Liver (tissue), 8 donors: ENCODE measurements at regions not wholly inside any gene's neighbourhood (a gene's known extent, or its start where the extent isn't known, plus 50 kb on each side); places are given as distances from the start of the nearest gene placed in this dataset.

Source experiments
- DNase-seq: peaks from one replicate; pipeline ENCODE4 v3.0.0-alpha.2; 2017; ENCODE audit warnings: low spot score
- H3K27ac ChIP-seq, 2 donors: one replicate each; pipeline ENCODE4 v1.7.0; 2013; ENCODE audit warnings: inconsistent platforms in 2 of 2, low read length in 2 of 2, control low read depth in 1 of 2, low read depth in 1 of 2, mild to moderate bottlenecking in 1 of 2
- H3K27me3 ChIP-seq, 4 donors: one replicate each; pipeline versions ENCODE4 v1.6.1 to v1.7.0; 2013; ENCODE audit warnings: low read length in 3 of 4, inconsistent platforms in 1 of 4, mild to moderate bottlenecking in 1 of 4, moderate library complexity in 1 of 4; ENCODE audit not compliant: control insufficient read depth in 4 of 4, insufficient read depth in 4 of 4
- H3K36me3 ChIP-seq, 4 donors: one replicate each; pipeline versions ENCODE4 v1.6.1 to v1.7.0; 2013; ENCODE audit warnings: low read length in 3 of 4, mild to moderate bottlenecking in 3 of 4, low read depth in 1 of 4, moderate library complexity in 1 of 4; ENCODE audit not compliant: control insufficient read depth in 4 of 4, insufficient read depth in 3 of 4
- H3K4me1 ChIP-seq, 4 donors: one replicate each; pipeline versions ENCODE4 v1.6.1 to v1.7.0; 2013; ENCODE audit warnings: low read length in 3 of 4, mild to moderate bottlenecking in 3 of 4, moderate library complexity in 1 of 4; ENCODE audit not compliant: control insufficient read depth in 4 of 4, insufficient read depth in 4 of 4
- H3K4me3 ChIP-seq, 3 donors: one replicate each; pipeline versions ENCODE4 v1.6.1 to v1.7.0; 2013; ENCODE audit warnings: low read length in 3 of 3, control low read depth in 1 of 3, low read depth in 1 of 3, mild to moderate bottlenecking in 1 of 3
- H3K9ac ChIP-seq, 2 donors: one replicate each; pipeline ENCODE4 v1.7.0; 2013; ENCODE audit warnings: low read length in 2 of 2, mild to moderate bottlenecking in 2 of 2, moderate library complexity in 2 of 2, control low read depth in 1 of 2, low read depth in 1 of 2
- H3K9me3 ChIP-seq, 4 donors: one replicate each; pipeline versions ENCODE4 v1.6.1 to v1.7.0; 2013; ENCODE audit warnings: low read length in 3 of 4; ENCODE audit not compliant: control insufficient read depth in 4 of 4
- ATF3 ChIP-seq: IDR thresholded peaks from 2 replicates; pipeline ENCODE4 v1.6.1; 2016; ENCODE audit warnings: antibody characterized with exemption
- CTCF ChIP-seq: fragments of 150-350 bp; IDR thresholded peaks from 2 replicates; pipeline ENCODE4 v1.5.1; 2017; ENCODE audit warnings: improper control_type of control experiment, low read depth, low read length; ENCODE audit not compliant: missing input control
- EGR1 ChIP-seq, 2 donors: IDR thresholded peaks; 2 replicates each; pipeline ENCODE4 v1.6.1; 2016 to 2018; ENCODE audit warnings: antibody characterized with exemption in 2 of 2, low read depth in 2 of 2
- FOXA1 ChIP-seq: IDR thresholded peaks from 2 replicates; pipeline ENCODE4 v1.6.1; 2016; ENCODE audit warnings: antibody characterized with exemption
- FOXA2 ChIP-seq: IDR thresholded peaks from 2 replicates; pipeline ENCODE4 v1.6.1; 2016; ENCODE audit warnings: antibody characterized with exemption
- GABPA ChIP-seq, 2 donors: IDR thresholded peaks in 1 of 2; conservative IDR thresholded peaks in 1 of 2; 2 replicates each; pipeline ENCODE4 v1.6.1; 2016; ENCODE audit warnings: antibody characterized with exemption in 2 of 2, mild to moderate bottlenecking in 1 of 2, moderate library complexity in 1 of 2
- HNF4A ChIP-seq, 2 donors: conservative IDR thresholded peaks; 2 replicates each; pipeline ENCODE4 v1.6.1; 2016; ENCODE audit warnings: antibody characterized with exemption in 2 of 2, mild to moderate bottlenecking in 2 of 2
- HNF4G ChIP-seq: IDR thresholded peaks from 2 replicates; pipeline ENCODE4 v1.6.1; 2016; ENCODE audit warnings: antibody characterized with exemption
- JUND ChIP-seq, 2 donors: IDR thresholded peaks; 2 replicates each; pipeline ENCODE4 v1.6.1; 2016; ENCODE audit warnings: antibody characterized with exemption in 2 of 2
- MAX ChIP-seq: IDR thresholded peaks from 2 replicates; pipeline ENCODE4 v1.6.1; 2016; ENCODE audit warnings: antibody characterized with exemption
- NR2F2 ChIP-seq: IDR thresholded peaks from 2 replicates; pipeline ENCODE4 v1.6.1; 2016; ENCODE audit warnings: antibody characterized with exemption
- RAD21 ChIP-seq, 2 donors: IDR thresholded peaks; 2 replicates each; pipeline ENCODE4 v1.6.1; 2016; ENCODE audit warnings: antibody characterized with exemption in 2 of 2, mild to moderate bottlenecking in 2 of 2
- REST ChIP-seq: IDR thresholded peaks from 2 replicates; pipeline ENCODE4 v1.6.1; 2016; ENCODE audit warnings: antibody characterized with exemption, mild to moderate bottlenecking
- RXRA ChIP-seq, 2 donors: IDR thresholded peaks; 2 replicates each; pipeline ENCODE4 v1.6.1; 2017 to 2018; ENCODE audit warnings: antibody characterized with exemption in 2 of 2, mild to moderate bottlenecking in 1 of 2
- SP1 ChIP-seq: IDR thresholded peaks from 2 replicates; pipeline ENCODE4 v1.6.1; 2018; ENCODE audit warnings: antibody characterized with exemption, mild to moderate bottlenecking
- TAF1 ChIP-seq: conservative IDR thresholded peaks from 2 replicates; pipeline ENCODE4 v1.6.1; 2016; ENCODE audit warnings: antibody characterized with exemption, mild to moderate bottlenecking
- YY1 ChIP-seq: IDR thresholded peaks from 2 replicates; pipeline ENCODE4 v1.6.1; 2016; ENCODE audit warnings: antibody characterized with exemption, mild to moderate bottlenecking
- ZBTB33 ChIP-seq: IDR thresholded peaks from 2 replicates; pipeline ENCODE4 v1.6.1; 2016; ENCODE audit warnings: antibody characterized with exemption
- WGBS: extraction: QIAGEN DNeasy Blood & Tissue Kit; methylation state at CpG from one replicate; pipeline ENCODE4 v1.1.7; 2013; 5-methylcytosine and 5-hydroxymethylcytosine counted together
- donor health status: healthy.
- donor health status: healthy.
- donor health status: healthy.
- donor health status: healthy.
- donor health status: healthy.

GRCh38 chr6:8329562-8329961, 105.8 kb downstream of the SLC35B3 start:
- no peak overlapping the region for H3K27ac ChIP-seq
- DNase-seq = no peak
- H3K36me3 ChIP-seq = no peaks in the 10 kb centered on the region
- H3K4me3 ChIP-seq = no peak overlapping the region
- 56% methylated on average over 8 of the region's 8 CpGs for WGBS
- no peak for TF ChIP-seq ZBTB33
- TF ChIP-seq TAF1 = no peak
- TF ChIP-seq RXRA (IDR thresholded peaks at IDR 0.05) = no peak
- TF ChIP-seq GABPA (IDR thresholded peaks at IDR 0.05 in 1 of 2, conservative IDR thresholded peaks at IDR 0.05 in 1 of 2) = no peak
- no peak for TF ChIP-seq ATF3
- TF ChIP-seq JUND (IDR thresholded peaks at IDR 0.05) = no peak
- no peak for TF ChIP-seq RAD21 (IDR thresholded peaks at IDR 0.05)
- TF ChIP-seq CTCF = no peak
- no peak for TF ChIP-seq HNF4G
- no peak for TF ChIP-seq FOXA2
- no peak for TF ChIP-seq EGR1 (IDR thresholded peaks at IDR 0.05; ENCODE audit: low read depth in 2 of 2)
- TF ChIP-seq YY1 = no peak
- H3K27me3 ChIP-seq = no peaks in the 10 kb centered on the region
- no peaks in the 10 kb centered on the region for H3K4me1 ChIP-seq
- no peak overlapping the region for H3K9ac ChIP-seq
- no peaks in the 10 kb centered on the region for H3K9me3 ChIP-seq

- WGBS = 71% methylated on average over 7 of the region's 7 CpGs
- H3K4me1 ChIP-seq = no peaks in the 10 kb centered on the region
- H3K9ac ChIP-seq = no peak overlapping the region
- H3K9me3 ChIP-seq = no peaks in the 10 kb centered on the region
- H3K4me3 ChIP-seq = no peak overlapping the region
- no peak for DNase-seq
- H3K27ac ChIP-seq = no peak overlapping the region
- TF ChIP-seq SP1 = no peak
- no peak for TF ChIP-seq NR2F2
- no peak for TF ChIP-seq CTCF
- no peak for TF ChIP-seq FOXA1
- TF ChIP-seq REST = no peak
- no peak for TF ChIP-seq ZBTB33
- TF ChIP-seq GABPA (IDR thresholded peaks at IDR 0.05 in 1 of 2, conservative IDR thresholded peaks at IDR 0.05 in 1 of 2) = no peak
- no peak for TF ChIP-seq EGR1 (IDR thresholded peaks at IDR 0.05; ENCODE audit: low read depth in 2 of 2)
- no peak for TF ChIP-seq HNF4G
- no peak for TF ChIP-seq MAX
- TF ChIP-seq RAD21 (IDR thresholded peaks at IDR 0.05) = no peak
- TF ChIP-seq ATF3 = no peak
- TF ChIP-seq FOXA2 = no peak
- no peak for TF ChIP-seq RXRA (IDR thresholded peaks at IDR 0.05)
- no peak for TF ChIP-seq TAF1
- TF ChIP-seq HNF4A (conservative IDR thresholded peaks at IDR 0.05) = no peak
- TF ChIP-seq YY1 = no peak
- no peak for TF ChIP-seq JUND (IDR thresholded peaks at IDR 0.05)
- no peaks in the 10 kb centered on the region for H3K36me3 ChIP-seq
- H3K27me3 ChIP-seq = no peaks in the 10 kb centered on the region
These were observed 109.6 kb downstream of the SLC35B3 start for GRCh38 chr6:8325743-8326142.
